PC-3 (cell line): ENCODE measurements at regions not wholly inside any gene's neighbourhood (a gene's known extent, or its start where the extent isn't known, plus 50 kb on each side); places are given as distances from the start of the nearest gene placed in this dataset.

ENCODE experiments used
- ATAC-seq: fragments of 200-7000 bp; cut with Tn5 transposase; 2 replicates; pipeline ENCODE4 v1.9.1; 2020; ENCODE audit warnings: mild to moderate bottlenecking, moderate library complexity
- BruUV-seq: library from RNA; stranded (reverse); fragments of 400-500 nt; replicated peaks from 2 replicates; lab custom pipeline; 2021; lab: Mats Ljungman, UMichigan
- CTCF ChIA-PET: fragments of 300-600 bp; sonication (Branson Sonifier 250); formaldehyde crosslinking; loops from one replicate; lab custom pipeline; 2022; ENCODE audit warnings: antibody characterized with exemption; lab: Charles Lee
- POLR2A ChIA-PET: fragments of 300-600 bp; sonication (Branson Sonifier 250); formaldehyde crosslinking; loops from one replicate; lab custom pipeline; 2022; ENCODE audit warnings: antibody characterized with exemption; ENCODE audit not compliant: unreplicated experiment; lab: Charles Lee
- DNase-seq: peaks from one replicate; pipeline ENCODE4 v3.0.0-alpha.2; 2015
- H2AFZ ChIP-seq: fragments of 300-600 bp; sonication (generic); 2 replicates; pipeline ENCODE4 v1.6.0; 2016; ENCODE audit warnings: antibody characterized with exemption, low read length
- H3F3A ChIP-seq: fragments of 300-600 bp; sonication (generic); one replicate; pipeline ENCODE4 v1.6.0; 2017; ENCODE audit warnings: antibody characterized with exemption, low read length, control low read depth, mild to moderate bottlenecking; ENCODE audit not compliant: unreplicated experiment
- H3K27ac ChIP-seq: fragments of 300-600 bp; sonication (generic); 2 replicates; pipeline ENCODE4 v1.5.1; 2016; ENCODE audit warnings: mild to moderate bottlenecking, low read length
- H3K27me3 ChIP-seq: fragments of 300-600 bp; sonication (generic); 2 replicates; pipeline ENCODE4 v1.6.1; 2016; ENCODE audit warnings: low read length, mixed read lengths
- H3K36me3 ChIP-seq: fragments of 300-600 bp; sonication (generic); 2 replicates; pipeline ENCODE4 v1.6.1; 2016; ENCODE audit warnings: low read depth, mixed run types, low read length, mixed read lengths
- H3K4me1 ChIP-seq: fragments of 300-600 bp; sonication (generic); 2 replicates; pipeline ENCODE4 v1.5.1; 2016; ENCODE audit warnings: low read length; ENCODE audit not compliant: insufficient read depth
- H3K4me2 ChIP-seq: fragments of 300-600 bp; sonication (generic); 2 replicates; pipeline ENCODE4 v1.6.0; 2016; ENCODE audit warnings: low read length
- H3K4me3 ChIP-seq: fragments of 300-600 bp; sonication (generic); 2 replicates; pipeline ENCODE4 v1.5.1; 2016; ENCODE audit warnings: mild to moderate bottlenecking, low read length, mixed read lengths
- H3K79me2 ChIP-seq: fragments of 300-600 bp; sonication (generic); 2 replicates; pipeline ENCODE4 v1.6.1; 2017; ENCODE audit warnings: low read length, mixed read lengths
- H3K9ac ChIP-seq: fragments of 300-600 bp; sonication (generic); 2 replicates; pipeline ENCODE4 v1.6.0; 2016; ENCODE audit warnings: mild to moderate bottlenecking, low read length
- H3K9me2 ChIP-seq: fragments of 300-600 bp; sonication (generic); replicated peaks from 2 replicates; pipeline ENCODE4 v1.6.1; 2016; ENCODE audit warnings: mixed run types, low read length, mixed read lengths
- H3K9me3 ChIP-seq: fragments of 300-600 bp; sonication (generic); 2 replicates; pipeline ENCODE4 v1.6.1; 2016; ENCODE audit warnings: low read length, mixed read lengths
- H4K20me1 ChIP-seq: fragments of 300-600 bp; sonication (generic); 2 replicates; pipeline ENCODE4 v1.6.1; 2016; ENCODE audit warnings: low read length, mixed read lengths
- CTCF ChIP-seq: fragments of 300-600 bp; sonication (generic); conservative IDR thresholded peaks from 2 replicates; pipeline ENCODE4 v1.5.1; 2017; ENCODE audit warnings: antibody characterized with exemption, low read depth, mild to moderate bottlenecking, low read length
- EZH2 ChIP-seq: fragments of 300-600 bp; sonication (generic); IDR thresholded peaks from one replicate; pipeline ENCODE4 v1.6.1; 2017; ENCODE audit warnings: antibody characterized with exemption, mild to moderate bottlenecking, low read length; ENCODE audit not compliant: unreplicated experiment
- EZH2phosphoT487 ChIP-seq: fragments of 300-600 bp; sonication (generic); IDR thresholded peaks from 2 replicates; pipeline ENCODE4 v1.6.1; 2018; ENCODE audit warnings: mild to moderate bottlenecking, antibody characterized with exemption, low read length, borderline replicate concordance
- intact Hi-C: fragments of 100-400 bp; cut with micrococcal nuclease; formaldehyde crosslinking; loops from 2 replicates; pipeline ENCODE4 v1.9.0; 2023

GRCh38 chr5:82341325-82341724 lies 63.2 kb upstream of the RPS23 start:
- no peak for DNase-seq
- Histone ChIP-seq H3K27ac (no peak overlapping the region), H3K9me3 (no peaks in the 10 kb centered on the region), H2AFZ (no peak overlapping the region), H3K4me2 (no peak overlapping the region), H3K9ac (no peak overlapping the region), H4K20me1 (no peaks in the 10 kb centered on the region), H3K4me1 (no peaks in the 10 kb centered on the region), H3K27me3 (no peaks in the 10 kb centered on the region), H3K4me3 (no peak overlapping the region), H3F3A (no peaks in the 10 kb centered on the region), H3K9me2 (no peaks in the 10 kb centered on the region), H3K79me2 (no peaks in the 10 kb centered on the region), H3K36me3 (no peaks in the 10 kb centered on the region)
- no TSS peak for BruUV-seq
- CTCF ChIA-PET, result no interaction called here
- POLR2A ChIA-PET, result no interaction called here
- intact Hi-C loops, result no loop called here
- ATAC-seq, result no peak
- TF ChIP-seq CTCF, result no peak
- no peak for TF ChIP-seq EZH2
- no peak for TF ChIP-seq EZH2phosphoT487

GRCh38 chr5:82340799-82341198 lies 62.6 kb upstream of the RPS23 start:
- CTCF ChIA-PET, result no interaction called here
- no peaks in the 10 kb centered on the region for H4K20me1 ChIP-seq
- H3K4me2 ChIP-seq, result no peak overlapping the region
- no peaks in the 10 kb centered on the region for H3K9me3 ChIP-seq
- H3K4me1 ChIP-seq, result no peaks in the 10 kb centered on the region
- POLR2A ChIA-PET, result no interaction called here
- no peaks in the 10 kb centered on the region for H3K36me3 ChIP-seq
- no peaks in the 10 kb centered on the region for H3K27me3 ChIP-seq
- no peak overlapping the region for H3K9ac ChIP-seq
- H3K27ac ChIP-seq, result no peak overlapping the region
- no TSS peak for BruUV-seq
- no peak overlapping the region for H2AFZ ChIP-seq
- intact Hi-C loops, result no loop called here
- H3K4me3 ChIP-seq, result no peak overlapping the region
- DNase-seq (no peak), ATAC-seq (no peak)
- H3F3A ChIP-seq, result no peaks in the 10 kb centered on the region
- no peaks in the 10 kb centered on the region for H3K79me2 ChIP-seq
- H3K9me2 ChIP-seq, result no peaks in the 10 kb centered on the region
- no peak for TF ChIP-seq CTCF
- no peak for TF ChIP-seq EZH2phosphoT487
- TF ChIP-seq EZH2, result no peak

- no peaks in the 10 kb centered on the region for H3K79me2 ChIP-seq
- no peak overlapping the region for H3K4me2 ChIP-seq
- no peaks in the 10 kb centered on the region for H4K20me1 ChIP-seq
- H3K4me1 ChIP-seq, result no peaks in the 10 kb centered on the region
- H3K36me3 ChIP-seq, result no peaks in the 10 kb centered on the region
- TF ChIP-seq CTCF (no peak), EZH2 (no peak), EZH2phosphoT487 (no peak)
- ChIA-PET CTCF (no interaction called here), POLR2A (no interaction called here)
- H3K4me3 ChIP-seq, result no peak overlapping the region
- H3K9me2 ChIP-seq, result no peaks in the 10 kb centered on the region
- no peaks in the 10 kb centered on the region for H3K27me3 ChIP-seq
- ATAC-seq (no peak), DNase-seq (no peak)
- no peak overlapping the region for H2AFZ ChIP-seq
- H3F3A ChIP-seq, result no peaks in the 10 kb centered on the region
- H3K9me3 ChIP-seq, result no peaks in the 10 kb centered on the region
- no peak overlapping the region for H3K9ac ChIP-seq
- no peak overlapping the region for H3K27ac ChIP-seq
- intact Hi-C loops, result no loop called here
- BruUV-seq, result no TSS peak
Observed at GRCh38 chr5:82339792-82340191, 61.6 kb upstream of the RPS23 start.
